ENCODE measurements at regions not wholly inside any gene's neighbourhood (a gene's known extent, or its start where the extent isn't known, plus 50 kb on each side); places are given as distances from the start of the nearest gene placed in this dataset.

DNA sequence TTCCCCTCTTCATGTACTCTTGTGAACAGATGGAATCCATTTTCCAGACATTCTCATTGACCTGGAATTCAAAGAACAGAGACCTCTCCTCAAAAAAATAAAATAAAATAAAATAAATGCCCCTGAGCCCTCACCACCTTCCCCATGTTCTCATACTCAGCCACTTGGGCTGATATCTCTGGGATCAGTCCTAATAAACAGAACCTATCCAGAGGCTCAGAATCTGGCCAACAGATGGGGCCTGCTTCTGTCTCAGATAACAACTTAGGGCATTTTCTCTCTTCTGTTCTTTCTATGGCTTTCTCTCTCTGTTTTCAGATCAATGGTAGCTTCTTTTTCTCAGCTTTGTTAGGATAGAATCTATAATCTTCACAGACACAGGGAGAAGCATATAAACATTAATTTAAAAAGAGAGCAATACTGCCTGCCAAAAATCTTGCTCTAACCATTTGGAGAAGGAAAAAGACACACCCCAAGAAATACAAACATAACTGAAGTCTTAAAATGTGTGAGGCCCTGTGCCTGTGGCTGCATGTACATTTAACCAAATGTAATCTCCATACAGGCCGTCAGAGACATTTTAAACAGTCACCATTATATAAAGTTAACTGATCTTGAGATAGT lies 907.1 kb downstream of the FAT4 start:
- TF ChIP-seq, protein P1, sequence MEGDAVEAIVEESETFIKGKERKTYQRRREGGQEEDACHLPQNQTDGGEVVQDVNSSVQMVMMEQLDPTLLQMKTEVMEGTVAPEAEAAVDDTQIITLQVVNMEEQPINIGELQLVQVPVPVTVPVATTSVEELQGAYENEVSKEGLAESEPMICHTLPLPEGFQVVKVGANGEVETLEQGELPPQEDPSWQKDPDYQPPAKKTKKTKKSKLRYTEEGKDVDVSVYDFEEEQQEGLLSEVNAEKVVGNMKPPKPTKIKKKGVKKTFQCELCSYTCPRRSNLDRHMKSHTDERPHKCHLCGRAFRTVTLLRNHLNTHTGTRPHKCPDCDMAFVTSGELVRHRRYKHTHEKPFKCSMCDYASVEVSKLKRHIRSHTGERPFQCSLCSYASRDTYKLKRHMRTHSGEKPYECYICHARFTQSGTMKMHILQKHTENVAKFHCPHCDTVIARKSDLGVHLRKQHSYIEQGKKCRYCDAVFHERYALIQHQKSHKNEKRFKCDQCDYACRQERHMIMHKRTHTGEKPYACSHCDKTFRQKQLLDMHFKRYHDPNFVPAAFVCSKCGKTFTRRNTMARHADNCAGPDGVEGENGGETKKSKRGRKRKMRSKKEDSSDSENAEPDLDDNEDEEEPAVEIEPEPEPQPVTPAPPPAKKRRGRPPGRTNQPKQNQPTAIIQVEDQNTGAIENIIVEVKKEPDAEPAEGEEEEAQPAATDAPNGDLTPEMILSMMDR (CRISPR knock-in tag; IDR thresholded peaks at IDR 0.05), result no peak
- TF ChIP-seq, protein P2, sequence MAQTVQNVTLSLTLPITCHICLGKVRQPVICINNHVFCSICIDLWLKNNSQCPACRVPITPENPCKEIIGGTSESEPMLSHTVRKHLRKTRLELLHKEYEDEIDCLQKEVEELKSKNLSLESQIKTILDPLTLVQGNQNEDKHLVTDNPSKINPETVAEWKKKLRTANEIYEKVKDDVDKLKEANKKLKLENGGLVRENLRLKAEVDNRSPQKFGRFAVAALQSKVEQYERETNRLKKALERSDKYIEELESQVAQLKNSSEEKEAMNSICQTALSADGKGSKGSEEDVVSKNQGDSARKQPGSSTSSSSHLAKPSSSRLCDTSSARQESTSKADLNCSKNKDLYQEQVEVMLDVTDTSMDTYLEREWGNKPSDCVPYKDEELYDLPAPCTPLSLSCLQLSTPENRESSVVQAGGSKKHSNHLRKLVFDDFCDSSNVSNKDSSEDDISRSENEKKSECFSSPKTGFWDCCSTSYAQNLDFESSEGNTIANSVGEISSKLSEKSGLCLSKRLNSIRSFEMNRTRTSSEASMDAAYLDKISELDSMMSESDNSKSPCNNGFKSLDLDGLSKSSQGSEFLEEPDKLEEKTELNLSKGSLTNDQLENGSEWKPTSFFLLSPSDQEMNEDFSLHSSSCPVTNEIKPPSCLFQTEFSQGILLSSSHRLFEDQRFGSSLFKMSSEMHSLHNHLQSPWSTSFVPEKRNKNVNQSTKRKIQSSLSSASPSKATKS (CRISPR knock-in tag; IDR thresholded peaks at IDR 0.05), result no peak
- TF ChIP-seq, protein P3, sequence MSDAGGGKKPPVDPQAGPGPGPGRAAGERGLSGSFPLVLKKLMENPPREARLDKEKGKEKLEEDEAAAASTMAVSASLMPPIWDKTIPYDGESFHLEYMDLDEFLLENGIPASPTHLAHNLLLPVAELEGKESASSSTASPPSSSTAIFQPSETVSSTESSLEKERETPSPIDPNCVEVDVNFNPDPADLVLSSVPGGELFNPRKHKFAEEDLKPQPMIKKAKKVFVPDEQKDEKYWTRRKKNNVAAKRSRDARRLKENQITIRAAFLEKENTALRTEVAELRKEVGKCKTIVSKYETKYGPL (CRISPR knock-in tag; IDR thresholded peaks at IDR 0.05), result no peak
- TF ChIP-seq NFIC (IDR thresholded peaks at IDR 0.05; ENCODE audit: low read length), result no peak
- no peak for TF ChIP-seq PHF20 (CRISPR knock-in tag; IDR thresholded peaks at IDR 0.05)
- no peak for TF ChIP-seq TARDBP (CRISPR knock-in tag; IDR thresholded peaks at IDR 0.05)
- no peak for TF ChIP-seq JUND (CRISPR knock-in tag; IDR thresholded peaks at IDR 0.05)
